ENCODE measurements at regions not wholly inside any gene's neighbourhood (a gene's known extent, or its start where the extent isn't known, plus 50 kb on each side); places are given as distances from the start of the nearest gene placed in this dataset.

DNA sequence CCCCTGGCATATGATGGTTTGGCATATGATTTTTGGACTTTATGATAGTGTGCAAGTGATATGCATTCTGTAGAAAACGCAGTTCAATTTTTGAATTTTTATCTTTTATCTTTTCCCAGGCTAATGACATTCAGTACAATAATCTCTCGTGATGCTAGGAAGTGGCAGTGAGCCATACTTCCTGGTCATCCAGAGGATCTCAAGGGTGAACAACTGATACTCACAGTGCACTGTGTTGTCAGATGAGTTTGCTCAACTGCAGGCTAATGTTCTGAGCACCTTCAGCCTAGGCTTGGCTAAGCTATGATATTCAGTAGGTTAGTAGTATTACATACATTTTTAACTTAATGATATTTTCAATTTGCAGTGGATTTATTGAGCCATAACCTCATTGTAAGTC, 405.3 kb downstream of the PCDH7 start:
- TF ChIP-seq, protein P1, sequence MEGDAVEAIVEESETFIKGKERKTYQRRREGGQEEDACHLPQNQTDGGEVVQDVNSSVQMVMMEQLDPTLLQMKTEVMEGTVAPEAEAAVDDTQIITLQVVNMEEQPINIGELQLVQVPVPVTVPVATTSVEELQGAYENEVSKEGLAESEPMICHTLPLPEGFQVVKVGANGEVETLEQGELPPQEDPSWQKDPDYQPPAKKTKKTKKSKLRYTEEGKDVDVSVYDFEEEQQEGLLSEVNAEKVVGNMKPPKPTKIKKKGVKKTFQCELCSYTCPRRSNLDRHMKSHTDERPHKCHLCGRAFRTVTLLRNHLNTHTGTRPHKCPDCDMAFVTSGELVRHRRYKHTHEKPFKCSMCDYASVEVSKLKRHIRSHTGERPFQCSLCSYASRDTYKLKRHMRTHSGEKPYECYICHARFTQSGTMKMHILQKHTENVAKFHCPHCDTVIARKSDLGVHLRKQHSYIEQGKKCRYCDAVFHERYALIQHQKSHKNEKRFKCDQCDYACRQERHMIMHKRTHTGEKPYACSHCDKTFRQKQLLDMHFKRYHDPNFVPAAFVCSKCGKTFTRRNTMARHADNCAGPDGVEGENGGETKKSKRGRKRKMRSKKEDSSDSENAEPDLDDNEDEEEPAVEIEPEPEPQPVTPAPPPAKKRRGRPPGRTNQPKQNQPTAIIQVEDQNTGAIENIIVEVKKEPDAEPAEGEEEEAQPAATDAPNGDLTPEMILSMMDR (conservative IDR thresholded peaks at IDR 0.05; ENCODE audit: low read depth, low read length), result no peak
- no peak for TF ChIP-seq EZH2phosphoT487 (IDR thresholded peaks at IDR 0.05; ENCODE audit: borderline replicate concordance, low read length)
